GM12892 (cell line): ENCODE measurements at regions not wholly inside any gene's neighbourhood (a gene's known extent, or its start where the extent isn't known, plus 50 kb on each side); places are given as distances from the start of the nearest gene placed in this dataset.

Source experiments
- POLR2A ChIP-seq: IDR thresholded peaks from 2 replicates; pipeline ENCODE4 v1.6.1; 2011; ENCODE audit warnings: low read depth, low read length, control low read depth
- POLR2AphosphoS5 ChIP-seq: IDR thresholded peaks from 2 replicates; pipeline ENCODE4 v1.6.1; 2011; ENCODE audit warnings: low read depth, low read length, control low read depth
- TAF1 ChIP-seq: IDR thresholded peaks from 2 replicates; pipeline ENCODE4 v1.6.1; 2011; ENCODE audit warnings: low read depth, mild to moderate bottlenecking, control low read depth, low read length, borderline replicate concordance

GRCh38 chr9:107613321-107613720 lies 123.8 kb upstream of the KLF4 start:
- TF ChIP-seq POLR2AphosphoS5 (no peak), POLR2A (no peak), TAF1 (no peak)
